ENCODE measurements at regions not wholly inside any gene's neighbourhood (a gene's known extent, or its start where the extent isn't known, plus 50 kb on each side); places are given as distances from the start of the nearest gene placed in this dataset.

GRCh38 chr7:142319970-142320369 is 62.1 kb upstream of the PRSS58 start:
- no peak for DNase-seq

DNA sequence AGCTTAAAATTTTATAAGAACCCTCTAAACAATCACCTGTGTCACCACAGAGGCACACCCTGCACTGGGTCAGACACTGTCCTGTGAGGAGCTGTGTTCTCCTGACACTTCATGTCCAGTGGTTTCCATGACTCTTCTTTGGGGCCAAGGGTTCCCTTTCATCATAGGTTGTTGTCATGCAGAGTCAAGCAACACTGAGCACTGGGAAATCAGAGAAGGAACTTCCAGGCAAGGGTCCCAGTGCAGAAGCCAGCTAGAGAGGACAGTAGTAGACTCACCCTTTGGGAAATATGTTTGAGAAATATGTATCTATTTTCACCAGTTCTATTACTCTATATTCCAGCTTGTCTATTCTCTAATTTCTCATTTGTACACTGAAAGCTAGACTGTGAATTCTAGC is 56.4 kb upstream of the PRSS58 start:
- no peak for DNase-seq

GRCh38 chr7:142313528-142313927 is 55.7 kb upstream of the PRSS58 start:
- no peak for DNase-seq

GRCh38 chr7:142311876-142312275 is 54.0 kb upstream of the PRSS58 start:
- no peak for DNase-seq

GRCh38 chr7:142308918-142309317 is 51.1 kb upstream of the PRSS58 start:
- DNase-seq, result no peak

DNA sequence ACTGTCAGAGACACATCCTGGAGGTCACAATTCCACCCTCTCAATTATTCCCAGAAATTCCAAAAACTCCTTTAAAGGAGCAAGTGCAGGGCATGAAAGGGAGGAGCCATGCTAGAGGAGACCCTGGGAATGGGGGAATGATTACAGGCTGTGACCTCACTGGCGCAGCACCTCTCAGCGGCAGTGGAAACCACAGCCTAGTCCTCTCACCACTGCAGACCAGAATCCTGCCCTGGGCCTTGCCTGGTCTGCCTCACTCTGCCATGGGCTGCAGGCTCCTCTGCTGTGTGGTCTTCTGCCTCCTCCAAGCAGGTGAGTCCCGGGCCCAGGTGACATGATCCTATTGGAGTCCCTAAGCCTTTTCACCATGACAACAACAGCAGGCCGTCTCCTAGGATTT is 50.5 kb upstream of the PRSS58 start:
- DNase-seq, result no peak

All from NCI-H2081 (cell line).